Heart left ventricle (tissue), 16 donors: ENCODE measurements at regions not wholly inside any gene's neighbourhood (a gene's known extent, or its start where the extent isn't known, plus 50 kb on each side); places are given as distances from the start of the nearest gene placed in this dataset.

ENCODE experiments used
- ATAC-seq, 4 donors: fragments of 200-7000 bp; cut with Tn5 transposase; one replicate each; pipeline ENCODE4 v1.9.1; 2020 to 2022; ENCODE audit warnings: moderate library complexity in 4 of 4, mild to moderate bottlenecking in 3 of 4, moderate number of reproducible peaks in 1 of 4
- DNase-seq, 5 donors: peaks; one replicate each; pipeline ENCODE4 v3.0.0-alpha.2; 2020
- H3K27ac ChIP-seq, 12 donors: fragments of 200-600 bp; sonication (generic) in 4 of 12; one replicate each; pipeline versions ENCODE4 v1.5.0 to v1.8.0; 2016 to 2022; ENCODE audit warnings: mild to moderate bottlenecking in 2 of 12
- H3K27me3 ChIP-seq, 9 donors: fragments of 200-600 bp; sonication (generic) in 2 of 9; one replicate each; pipeline versions ENCODE4 v1.5.1 to v1.8.0; 2016 to 2022; ENCODE audit warnings: mild to moderate bottlenecking in 3 of 9
- H3K36me3 ChIP-seq, 9 donors: fragments of 200-600 bp; sonication (generic) in 2 of 9; one replicate each; pipeline versions ENCODE4 v1.5.0 to v1.8.0; 2018 to 2022; ENCODE audit warnings: mild to moderate bottlenecking in 2 of 9
- H3K4me1 ChIP-seq, 12 donors: fragments of 200-600 bp; sonication (generic) in 4 of 12; one replicate each; pipeline versions ENCODE4 v1.5.0 to v1.8.0; 2016 to 2022; ENCODE audit warnings: mild to moderate bottlenecking in 3 of 12
- H3K4me3 ChIP-seq, 12 donors: fragments of 200-600 bp; sonication (generic) in 4 of 12; one replicate each; pipeline versions ENCODE4 v1.5.0 to v1.8.0; 2017 to 2022; ENCODE audit warnings: mild to moderate bottlenecking in 9 of 12, moderate library complexity in 4 of 12
- H3K9me3 ChIP-seq, 12 donors: fragments of 200-600 bp; sonication (generic) in 4 of 12; one replicate each; pipeline versions ENCODE4 v1.5.0 to v1.8.0; 2016 to 2022; ENCODE audit warnings: mild to moderate bottlenecking in 1 of 12
- POLR2A ChIP-seq, 2 donors: fragments of 450-650 bp; IDR thresholded peaks; one replicate each; pipeline ENCODE4 v1.6.1; 2017; ENCODE audit warnings: antibody characterized with exemption in 2 of 2, mild to moderate bottlenecking in 2 of 2, moderate library complexity in 2 of 2
- WGBS, 4 donors: extraction: QIAGEN DNeasy Blood & Tissue Kit in 2 of 4; methylation state at CpG; one replicate each; pipeline versions ENCODE4 v1.1.5 to v1.1.7; 2013 to 2018; 5-methylcytosine and 5-hydroxymethylcytosine counted together
- intact Hi-C, 10 donors: fragments of 100-400 bp; cut with DNase I; formaldehyde crosslinking; loops; one replicate each; pipeline versions ENCODE4 v1.11.1 to v1.14.2; 2022
- TF ChIP-seq, protein P1 (sequence below), 12 donors: fragments of 200-600 bp; sonication (generic) in 4 of 12; IDR thresholded peaks; one replicate each; pipeline versions ENCODE4 v1.5.0 to v1.8.0; 2018 to 2022; ENCODE audit warnings: antibody characterized with exemption in 12 of 12, mild to moderate bottlenecking in 5 of 12
- donor health status: ischemic (EF 13 %, LVEDD 7.1; RV severe dilation, severe dysfunction).
- donor health status: healthy with polysubstance abuse.
- donor health status: DM: no; HTN: yes; CAD: no.
- donor health status: DM: no; HTN: no; CAD: no.
- donor health status: ischemic (EF 25% LVEDD 6.9; RV normal size, moderate dysfunction).
- donor health status: ischemic (EF 25% LVEDD 5.7; RV mildly dilated, moderate dysfunction).
- donor health status: healthy.
- donor health status: DM: yes; HTN: yes; CAD: no.
- donor health status: ischemic (EF 35%, LVEDD 5.7; RV mildly dilated, moderate dysfunction).
- donor health status: nonischemic (EF 11% LVEDD 7.7; RV severe dilation, severe dysfunction).
- donor health status: DM: yes; HTN: yes; CAD: no.
- donor health status: PGD.
- donor health status: ischemic (EF 29% LVEDD 5.4; RV normal size, mild dysfunction).
- donor health status: nonischemic (EF 23%, LVEDD 6.1; RV moderate dilation, normal function).

DNA sequence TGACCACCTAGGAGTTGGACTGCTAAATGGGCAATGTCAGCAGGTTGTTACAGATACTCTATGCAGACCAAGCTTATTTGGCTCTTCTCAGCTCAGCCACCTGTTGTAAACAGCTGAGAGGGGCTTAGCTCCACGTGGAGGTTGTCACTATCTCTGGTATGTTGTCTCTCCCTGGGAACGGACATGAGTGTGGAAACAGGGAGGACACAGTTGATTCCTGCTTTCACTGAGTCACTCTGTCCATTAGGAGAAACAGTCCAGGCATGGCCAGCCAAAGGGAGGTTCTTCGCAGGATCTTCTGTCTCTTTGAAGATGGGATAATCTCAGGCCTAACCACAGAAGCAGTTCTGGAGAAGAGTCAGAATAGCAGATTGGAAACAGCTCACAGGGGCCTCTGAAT, 121.2 kb downstream of the PALM2AKAP2 start:
- peaks cover 0 to 53% (median 11%) of the 10 kb centered on the region in 12 donors for H3K4me1 ChIP-seq
- no peaks in the 10 kb centered on the region for H3K36me3 ChIP-seq
- no peak for TF ChIP-seq POLR2A (IDR thresholded peaks at IDR 0.05)
- TF ChIP-seq, protein P1, sequence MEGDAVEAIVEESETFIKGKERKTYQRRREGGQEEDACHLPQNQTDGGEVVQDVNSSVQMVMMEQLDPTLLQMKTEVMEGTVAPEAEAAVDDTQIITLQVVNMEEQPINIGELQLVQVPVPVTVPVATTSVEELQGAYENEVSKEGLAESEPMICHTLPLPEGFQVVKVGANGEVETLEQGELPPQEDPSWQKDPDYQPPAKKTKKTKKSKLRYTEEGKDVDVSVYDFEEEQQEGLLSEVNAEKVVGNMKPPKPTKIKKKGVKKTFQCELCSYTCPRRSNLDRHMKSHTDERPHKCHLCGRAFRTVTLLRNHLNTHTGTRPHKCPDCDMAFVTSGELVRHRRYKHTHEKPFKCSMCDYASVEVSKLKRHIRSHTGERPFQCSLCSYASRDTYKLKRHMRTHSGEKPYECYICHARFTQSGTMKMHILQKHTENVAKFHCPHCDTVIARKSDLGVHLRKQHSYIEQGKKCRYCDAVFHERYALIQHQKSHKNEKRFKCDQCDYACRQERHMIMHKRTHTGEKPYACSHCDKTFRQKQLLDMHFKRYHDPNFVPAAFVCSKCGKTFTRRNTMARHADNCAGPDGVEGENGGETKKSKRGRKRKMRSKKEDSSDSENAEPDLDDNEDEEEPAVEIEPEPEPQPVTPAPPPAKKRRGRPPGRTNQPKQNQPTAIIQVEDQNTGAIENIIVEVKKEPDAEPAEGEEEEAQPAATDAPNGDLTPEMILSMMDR (IDR thresholded peaks at IDR 0.05): no peak
- ATAC-seq (peak; percentile 6 to 56 (median 50)), DNase-seq (no peak)
- H3K27me3 ChIP-seq: no peaks in the 10 kb centered on the region
- no peaks in the 10 kb centered on the region for H3K9me3 ChIP-seq
- WGBS, 4 donors: 45 to 64% (median 46%) methylated on average over 3 of the region's 3 CpGs
- peak overlapping the region in 2 of 12 donors; percentile 1 to 36 for H3K27ac ChIP-seq
- no peak overlapping the region for H3K4me3 ChIP-seq
- intact Hi-C loops: loop anchor here in 9 of 10 donors (2.0 to 10.0 kb wide), 8 partner anchors 51 to 326 kb away; no protein-coding TSS in a partner anchor

- peak overlapping the region in 1 of 12 donors; percentile 3 for H3K27ac ChIP-seq
Measured at GRCh38 chr9:109903515-109904138, 123.6 kb downstream of the PALM2AKAP2 start.

DNA sequence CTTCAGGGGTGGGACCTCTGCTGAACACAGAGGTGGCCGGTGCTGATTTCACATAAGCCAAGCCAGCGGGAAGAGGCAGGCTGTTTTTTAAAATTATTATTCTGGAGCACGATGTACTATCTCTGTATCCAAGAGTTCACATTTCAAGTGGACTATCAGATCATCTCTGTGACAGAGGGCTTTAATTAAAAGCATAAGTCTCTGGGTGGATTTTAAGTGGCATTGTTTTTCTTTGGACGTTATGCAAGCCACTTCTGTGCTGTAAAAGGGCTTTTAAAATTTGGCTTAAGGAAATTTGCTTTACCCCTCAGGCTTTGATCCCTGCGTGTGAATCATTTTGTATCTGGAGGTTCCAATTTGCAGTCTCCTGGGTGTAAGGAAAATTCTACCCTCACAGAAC, 124.7 kb downstream of the PALM2AKAP2 start:
- DNase-seq (no peak), ATAC-seq (no peak)
- no peaks in the 10 kb centered on the region for H3K36me3 ChIP-seq
- no peaks in the 10 kb centered on the region for H3K9me3 ChIP-seq
- peaks cover 9 to 72% (median 30%) of the 10 kb centered on the region in 12 donors for H3K4me1 ChIP-seq
- H3K4me3 ChIP-seq: no peak overlapping the region
- intact Hi-C loops: loop anchor here in 9 of 10 donors (5.0 to 10.0 kb wide), 7 partner anchors 48 to 330 kb away; no protein-coding TSS in a partner anchor
- H3K27ac ChIP-seq: peak overlapping the region in 1 of 12 donors; percentile 72
- no peaks in the 10 kb centered on the region for H3K27me3 ChIP-seq
- 69 to 74% (median 73%) methylated on average over 5 of the region's 5 CpGs for WGBS, 4 donors
- TF ChIP-seq POLR2A (IDR thresholded peaks at IDR 0.05): no peak
- TF ChIP-seq, protein P1 (IDR thresholded peaks at IDR 0.05): no peak

More at GRCh38 chr9:109903515-109904138, 123.6 kb downstream of the PALM2AKAP2 start:
- DNase-seq: peak in 4 of 5 donors; percentile 47 to 64 (median 60)
- Histone ChIP-seq H3K9me3 (no peaks in the 10 kb centered on the region), H3K36me3 (no peaks in the 10 kb centered on the region), H3K4me3 (no peak overlapping the region), H3K27me3 (no peaks in the 10 kb centered on the region), H3K4me1 (peaks cover 9 to 68% (median 29%) of the 10 kb centered on the region in 12 donors)
- WGBS, 4 donors: 6 to 10% (median 7%) methylated on average over 2 of the region's 2 CpGs
- TF ChIP-seq, protein P1 (IDR thresholded peaks at IDR 0.05): peak; percentile 63 to 90 (median 82)
- no peak for TF ChIP-seq POLR2A (IDR thresholded peaks at IDR 0.05)
- intact Hi-C loops: loop anchor here (1.0 to 10.0 kb wide), 12 partner anchors 49 to 329 kb away; no protein-coding TSS in a partner anchor
- peak; percentile 24 to 66 (median 42) for ATAC-seq

GRCh38 chr9:109905472-109905871, 125.5 kb downstream of the PALM2AKAP2 start:
- Histone ChIP-seq H3K4me1 (peaks cover 11 to 80% (median 37%) of the 10 kb centered on the region in 12 donors), H3K36me3 (no peaks in the 10 kb centered on the region), H3K27me3 (no peaks in the 10 kb centered on the region), H3K9me3 (no peaks in the 10 kb centered on the region), H3K4me3 (no peak overlapping the region), H3K27ac (peak overlapping the region in 4 of 12 donors; percentile 63 to 80 (median 70))
- TF ChIP-seq, protein P1 (IDR thresholded peaks at IDR 0.05): no peak
- no peak for TF ChIP-seq POLR2A (IDR thresholded peaks at IDR 0.05)
- intact Hi-C loops: loop anchor here in 4 of 10 donors (5.0 to 10.0 kb wide), 5 partner anchors 152 to 331 kb away; no protein-coding TSS in a partner anchor
- DNase-seq: no peak
- 91 to 94% (median 93%) methylated on average over 9 of the region's 9 CpGs for WGBS, 4 donors
- no peak for ATAC-seq
